ENCODE measurements at regions not wholly inside any gene's neighbourhood (a gene's known extent, or its start where the extent isn't known, plus 50 kb on each side); places are given as distances from the start of the nearest gene placed in this dataset.
A peak's percentile ranks its signal among the peaks of the same experiment; 100 is the strongest.
"Not testable (repeated sequence)": the region's sequence is repeated elsewhere in the genome, so short reads cannot be mapped to it uniquely, and the experiment has no call there.

DNA sequence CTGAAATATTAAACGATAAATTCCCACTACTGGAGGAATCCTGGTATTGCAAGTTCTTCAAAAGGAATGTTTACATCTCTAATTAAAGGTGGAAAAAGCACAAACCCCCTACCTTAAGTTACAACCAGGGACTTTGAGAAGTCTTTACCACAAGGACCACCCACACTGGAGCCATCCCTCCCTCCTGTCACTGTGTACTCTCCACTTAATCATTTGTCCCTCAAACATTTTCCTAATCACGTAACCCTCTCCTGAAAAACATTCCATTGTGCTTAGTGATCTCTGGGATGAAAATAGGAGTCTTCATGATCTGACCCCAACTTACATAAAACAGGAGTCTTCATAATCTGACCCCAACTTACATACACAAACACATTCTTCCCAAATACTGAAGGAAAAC lies 85.7 kb downstream of the SUCLG1 start:
- peak; percentile 38 for DNase-seq (ENCODE audit: low read depth)

DNA sequence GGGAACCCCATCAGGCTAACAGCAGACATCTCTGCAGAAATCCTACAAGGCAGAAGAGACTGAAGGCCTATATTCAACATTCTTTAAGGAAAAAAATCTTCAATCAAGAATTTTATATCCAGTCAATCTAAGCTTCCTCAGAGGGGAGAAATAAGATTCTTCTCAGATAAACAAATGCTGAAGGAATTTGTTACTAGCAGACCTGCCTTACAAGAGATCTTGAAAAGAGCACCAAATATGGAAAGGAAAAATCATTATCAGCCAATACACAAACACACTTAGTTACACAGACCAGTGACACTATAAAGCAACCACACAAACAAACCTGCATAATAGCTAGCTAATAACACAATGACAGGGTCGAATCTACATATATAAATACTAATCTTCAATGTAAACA lies 96.5 kb downstream of the SUCLG1 start:
- DNase-seq (ENCODE audit: low read depth), result no peak

DNA sequence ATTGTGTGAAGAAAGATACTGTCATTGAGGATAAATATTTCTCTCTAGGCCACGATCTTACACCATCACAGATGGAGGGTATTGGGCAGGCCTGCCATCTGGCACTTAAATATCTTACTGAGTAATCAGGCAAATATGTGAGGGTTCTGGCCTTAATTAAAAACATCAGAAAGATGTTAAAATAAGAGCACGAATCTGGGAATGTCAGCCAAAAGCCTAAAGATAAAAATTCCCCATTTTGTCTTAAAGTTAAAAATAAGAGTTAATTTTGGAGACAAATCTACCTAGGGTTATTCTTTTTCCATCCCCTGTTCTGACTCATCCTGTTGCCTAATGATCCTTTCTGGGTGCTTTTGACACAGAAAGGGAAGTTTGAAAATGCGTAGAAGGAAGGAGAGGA lies 121.0 kb downstream of the SUCLG1 start:
- DNase-seq (ENCODE audit: low read depth), result peak; percentile 64

DNA sequence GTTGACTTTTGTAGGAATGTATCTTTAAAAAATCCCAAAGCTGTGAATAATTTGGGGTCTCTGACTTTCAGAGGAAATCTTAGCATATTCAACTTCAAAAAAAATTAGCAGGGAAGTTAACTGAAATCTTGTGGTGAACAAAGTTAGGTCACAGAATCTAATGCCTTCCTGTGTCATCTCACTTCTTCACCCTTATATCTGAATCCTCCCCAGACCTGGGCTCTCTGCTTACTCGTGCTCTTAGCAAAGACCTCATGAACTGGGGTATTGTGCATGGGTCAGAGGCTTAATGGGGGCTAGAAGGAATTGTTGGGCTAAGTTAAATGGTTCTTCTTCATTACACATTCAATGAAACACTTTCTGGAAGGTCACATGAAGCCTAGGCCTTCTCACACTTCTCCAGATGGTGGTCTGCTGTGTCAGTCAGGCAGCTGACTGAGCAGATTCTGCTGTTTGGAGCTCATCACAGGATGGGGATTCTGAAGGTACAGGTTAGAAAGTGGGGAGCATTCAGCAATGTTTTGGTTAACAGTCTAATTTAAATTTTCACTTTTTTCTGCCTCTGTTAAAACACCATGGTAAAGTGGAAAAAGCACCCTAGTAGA lies 131.3 kb downstream of the SUCLG1 start:
- DNase-seq (ENCODE audit: low read depth), result no peak

DNA sequence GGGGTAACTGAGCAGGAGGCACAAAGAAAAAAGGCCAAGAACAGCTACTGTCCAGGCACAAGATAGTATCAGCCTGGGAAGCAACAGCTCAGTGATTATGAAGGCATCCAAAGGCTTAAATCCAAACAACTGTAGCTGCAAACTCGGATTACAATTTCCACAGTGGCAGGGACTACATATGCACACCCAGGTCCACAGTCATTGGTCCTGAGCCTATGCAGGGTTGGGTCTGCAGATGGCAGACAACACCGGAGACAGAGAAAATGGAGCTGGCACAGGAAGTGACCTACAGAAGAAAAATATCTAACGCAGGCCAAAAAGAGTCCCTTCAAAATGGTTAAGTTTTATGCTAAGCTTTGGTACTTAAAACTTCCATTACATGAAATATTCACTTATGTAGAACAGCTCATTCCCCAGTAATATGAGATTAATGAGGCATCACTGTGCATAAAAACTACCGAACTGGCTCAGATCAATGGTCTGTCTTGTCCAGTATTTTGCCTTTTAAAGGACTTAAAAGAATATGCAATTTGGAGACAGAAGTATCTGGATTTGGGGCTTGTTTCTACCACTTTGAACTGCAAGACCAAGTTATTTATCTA lies 132.1 kb downstream of the SUCLG1 start:
- DNase-seq (ENCODE audit: low read depth), result no peak

DNA sequence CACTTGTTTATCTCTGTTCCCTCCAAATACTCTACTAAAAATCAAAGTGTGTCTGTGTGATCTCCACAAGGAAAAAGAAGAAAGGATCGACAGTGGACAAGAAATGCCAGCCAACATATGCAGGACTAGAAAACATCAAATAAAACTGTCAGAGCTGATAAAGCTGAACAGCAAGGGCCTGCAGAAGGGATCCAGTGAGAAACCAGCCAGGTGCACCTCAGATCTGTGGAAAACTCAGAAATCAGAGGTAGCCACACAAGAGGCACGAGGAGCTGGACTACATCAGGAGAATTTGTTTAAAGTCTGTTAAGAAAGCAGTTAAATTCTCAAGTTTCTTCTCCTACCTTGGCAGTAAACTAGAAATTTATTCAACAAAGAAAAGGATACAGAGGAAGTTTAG lies 135.2 kb downstream of the SUCLG1 start:
- DNase-seq (ENCODE audit: low read depth), result no peak

DNA sequence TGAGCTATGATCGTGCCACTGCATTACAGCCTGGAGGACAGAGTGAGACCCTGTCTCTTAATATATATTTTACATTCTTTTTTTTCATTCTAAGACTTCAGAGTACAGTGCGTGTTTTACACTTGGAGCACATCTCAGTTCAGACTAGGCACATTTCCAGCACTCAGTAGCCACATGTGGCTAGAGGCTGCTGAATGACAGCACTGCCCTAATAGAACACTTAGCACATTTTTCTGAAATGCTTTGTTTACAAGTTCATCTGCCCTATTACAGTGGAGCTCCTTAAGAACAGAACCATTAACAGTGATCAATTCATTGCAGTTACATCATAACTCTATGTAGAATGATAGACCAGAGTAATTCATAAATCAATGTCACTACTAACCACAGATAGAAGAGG lies 138.1 kb downstream of the SUCLG1 start:
- DNase-seq (ENCODE audit: low read depth), result no peak

DNA sequence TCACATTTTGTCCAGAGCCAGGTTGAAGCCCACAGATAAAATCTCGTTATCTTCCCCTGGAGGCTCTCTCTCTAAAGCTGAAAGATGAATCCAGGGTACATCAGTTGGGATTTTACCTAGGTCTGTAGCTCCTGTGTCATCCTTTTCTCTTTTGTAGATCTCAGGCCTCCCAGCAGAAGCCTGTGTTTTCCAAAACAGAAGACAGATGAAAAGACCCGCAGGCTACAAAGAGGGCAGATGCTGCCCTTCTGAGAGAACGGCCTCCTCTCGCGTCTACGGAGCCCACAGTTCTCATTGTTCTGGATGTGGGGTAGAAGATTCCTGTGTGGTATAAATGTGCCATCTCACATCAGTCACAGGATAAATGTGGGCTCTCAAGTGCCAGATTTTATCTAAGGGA lies 139.5 kb downstream of the SUCLG1 start:
- no peak for DNase-seq (ENCODE audit: low read depth)

DNA sequence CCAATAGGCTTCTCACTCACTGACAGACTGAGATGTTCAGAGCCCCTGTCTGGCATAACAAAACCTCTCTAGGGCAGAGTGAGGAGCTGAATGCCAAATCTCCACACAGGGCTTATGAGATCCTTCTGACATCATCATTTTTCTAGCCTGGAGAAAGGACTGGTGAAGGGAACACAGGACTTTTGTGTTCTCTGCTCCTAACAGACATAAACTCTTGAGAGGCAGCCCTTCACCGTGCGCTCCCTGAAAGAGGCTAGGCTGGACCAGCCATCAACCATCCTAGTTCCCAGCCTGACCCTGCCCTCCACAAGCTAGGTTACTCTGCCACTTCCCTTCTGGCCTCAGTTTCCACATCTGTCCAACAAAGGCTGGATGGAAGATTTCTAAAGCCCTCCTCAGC lies 141.9 kb downstream of the SUCLG1 start:
- no peak for DNase-seq (ENCODE audit: low read depth)

DNA sequence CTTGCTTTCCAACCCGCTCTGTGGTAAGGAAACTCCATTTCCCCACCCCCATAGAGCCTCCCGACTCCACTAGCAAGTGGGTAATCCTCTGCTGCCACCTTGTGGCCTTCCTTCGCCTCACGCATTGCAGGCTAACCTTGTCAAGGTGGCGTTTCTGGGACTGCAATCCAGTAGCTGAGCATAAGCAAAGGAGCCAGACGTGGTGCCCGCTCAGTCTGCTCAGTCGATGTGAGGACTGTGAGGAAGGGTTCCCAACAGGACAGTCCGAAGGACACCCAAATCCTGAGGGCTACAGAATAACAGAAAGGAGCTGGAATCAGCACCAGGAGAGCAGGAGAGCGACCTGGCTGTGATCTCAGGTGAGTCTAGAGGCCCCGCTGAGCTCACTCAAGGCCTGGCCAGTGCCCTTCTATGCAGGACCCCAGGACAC lies 144.2 kb downstream of the SUCLG1 start:
- DNase-seq (ENCODE audit: low read depth), result peak; percentile 80

DNA sequence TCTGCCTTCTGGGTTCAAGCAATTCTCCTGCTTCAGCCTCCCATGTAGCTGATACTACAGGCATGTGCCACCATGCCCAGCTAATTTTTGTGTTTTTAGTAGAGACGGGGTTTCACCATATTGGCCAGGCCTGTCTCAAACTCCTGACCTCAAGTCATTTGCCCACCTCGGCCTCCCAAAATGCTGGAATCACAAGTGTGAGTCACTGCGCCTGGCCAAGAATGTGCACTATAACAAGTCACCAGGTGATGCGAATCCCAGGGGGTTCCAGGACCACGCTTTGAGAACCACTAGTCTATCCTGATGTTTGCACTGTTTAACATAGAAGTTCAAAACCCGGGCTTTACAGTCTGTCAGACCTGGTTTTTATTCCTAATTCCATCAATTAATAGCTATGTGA lies 144.8 kb downstream of the SUCLG1 start:
- DNase-seq (ENCODE audit: low read depth), result no peak

DNA sequence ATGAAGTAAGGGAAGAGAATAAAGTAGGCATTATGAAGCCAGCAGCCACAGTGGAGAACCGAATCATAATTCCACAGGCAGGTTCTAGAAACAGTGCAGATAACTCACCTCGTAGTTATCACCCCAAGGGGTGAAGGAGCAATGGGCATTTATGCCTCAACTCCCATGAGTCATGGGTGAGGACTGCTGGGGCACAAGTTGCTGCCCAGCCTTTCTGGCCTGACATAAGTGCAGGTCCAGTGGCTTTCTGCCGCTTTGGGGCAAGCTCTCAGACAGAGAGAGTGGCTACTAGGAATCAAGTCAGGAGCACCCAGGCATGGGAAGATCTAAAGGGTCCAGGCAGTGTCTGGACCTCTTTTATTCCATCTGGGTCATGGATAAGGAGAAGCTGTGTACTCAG lies 149.8 kb downstream of the SUCLG1 start:
- DNase-seq (ENCODE audit: low read depth), result no peak

DNA sequence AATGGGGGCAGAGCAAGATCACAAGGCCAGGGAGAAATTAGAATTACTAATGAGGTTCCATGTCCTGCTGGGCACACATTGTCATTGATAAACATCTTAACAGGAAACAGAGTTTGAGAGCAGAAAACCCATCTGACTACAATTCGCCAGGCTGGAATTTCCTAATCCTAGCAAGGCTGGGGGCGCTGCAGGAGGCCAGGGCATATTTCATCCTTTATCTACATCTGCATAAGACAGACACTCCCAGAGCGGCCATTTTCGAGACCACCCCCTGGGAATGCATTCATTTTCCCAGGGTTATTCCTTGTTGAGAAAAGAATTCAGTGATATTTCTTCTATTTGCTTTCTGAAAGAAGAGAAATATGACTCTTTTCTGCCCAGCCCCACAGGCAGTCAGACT lies 152.7 kb downstream of the SUCLG1 start:
- DNase-seq (ENCODE audit: low read depth), result no peak

DNA sequence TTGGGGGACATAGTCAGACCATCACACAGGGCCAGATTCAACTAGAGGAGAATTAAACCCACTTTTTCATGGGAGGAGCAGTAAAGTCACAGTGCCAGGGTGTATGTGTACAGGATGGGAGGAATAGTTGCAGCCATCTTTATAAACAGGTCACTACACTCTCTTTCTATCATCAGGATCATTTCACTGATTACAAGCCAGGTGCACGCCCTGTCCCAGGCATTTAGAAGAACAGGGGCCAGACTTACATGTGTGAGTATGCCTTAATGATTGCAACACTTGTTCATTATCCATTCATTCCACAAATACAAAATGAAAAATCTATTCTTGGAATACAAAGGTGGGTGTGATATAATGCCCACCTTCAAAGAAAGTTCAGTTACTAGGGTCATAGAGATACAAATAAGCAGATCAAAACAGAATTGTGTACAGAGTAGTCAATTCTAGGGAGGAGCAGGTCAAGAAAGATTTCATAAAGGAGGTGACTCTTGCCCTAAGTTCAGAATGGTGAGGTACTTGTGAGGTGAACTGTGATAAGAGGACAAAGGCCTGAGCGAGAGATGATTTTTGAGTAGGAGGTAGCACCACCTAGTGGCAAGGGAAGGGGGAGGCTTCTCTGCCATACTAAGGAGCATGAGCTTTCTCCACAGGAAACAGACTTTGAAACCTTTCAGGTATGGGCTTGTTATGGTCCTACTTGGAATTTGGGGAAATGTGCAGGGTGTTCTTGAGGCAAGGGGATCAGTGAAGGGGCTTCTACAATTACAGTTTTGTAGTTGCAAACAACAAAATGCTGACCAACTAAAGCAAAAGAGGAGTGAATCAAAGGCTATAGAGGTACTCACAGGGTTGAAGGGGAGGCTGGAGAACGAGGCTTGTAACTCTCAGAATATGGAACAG lies 156.3 kb downstream of the SUCLG1 start:
- DNase-seq (ENCODE audit: low read depth), result peak; percentile 51

DNA sequence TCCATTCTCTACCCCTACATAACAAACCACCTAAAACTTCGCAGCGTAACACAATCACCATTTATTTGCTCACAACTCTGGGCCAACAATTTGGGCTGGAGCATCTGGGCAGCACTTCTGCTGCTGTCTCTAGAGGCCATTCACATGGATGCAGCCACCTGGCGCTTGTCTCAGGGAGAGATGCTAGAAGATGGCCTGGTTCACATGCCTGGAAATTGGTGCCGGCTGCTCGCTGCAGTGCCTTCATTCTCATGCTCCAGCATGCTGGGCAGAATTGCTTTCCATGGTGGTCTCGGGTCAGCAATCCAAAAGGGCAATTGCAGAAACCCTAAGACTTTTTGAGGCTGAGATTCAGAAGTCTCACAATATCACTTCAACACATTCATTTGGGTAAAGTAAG lies 157.4 kb downstream of the SUCLG1 start:
- no peak for DNase-seq (ENCODE audit: low read depth)

DNA sequence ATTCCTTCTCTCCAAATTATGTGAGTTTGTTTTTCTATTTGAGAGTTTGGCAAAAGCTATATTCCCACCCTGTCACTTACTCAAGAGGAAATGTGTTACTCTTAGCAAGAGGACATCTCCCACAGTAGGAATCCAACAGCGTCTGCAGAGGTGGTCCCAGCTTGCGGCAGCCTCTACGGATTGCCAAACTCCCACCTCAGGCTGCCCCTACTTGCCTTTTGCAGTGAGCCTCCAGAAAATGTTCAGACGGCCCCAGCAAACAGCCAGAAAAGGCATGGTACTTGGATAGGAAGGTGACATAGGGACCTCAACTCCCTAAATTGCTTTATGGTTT lies 158.4 kb downstream of the SUCLG1 start:
- DNase-seq (ENCODE audit: low read depth), result no peak

DNA sequence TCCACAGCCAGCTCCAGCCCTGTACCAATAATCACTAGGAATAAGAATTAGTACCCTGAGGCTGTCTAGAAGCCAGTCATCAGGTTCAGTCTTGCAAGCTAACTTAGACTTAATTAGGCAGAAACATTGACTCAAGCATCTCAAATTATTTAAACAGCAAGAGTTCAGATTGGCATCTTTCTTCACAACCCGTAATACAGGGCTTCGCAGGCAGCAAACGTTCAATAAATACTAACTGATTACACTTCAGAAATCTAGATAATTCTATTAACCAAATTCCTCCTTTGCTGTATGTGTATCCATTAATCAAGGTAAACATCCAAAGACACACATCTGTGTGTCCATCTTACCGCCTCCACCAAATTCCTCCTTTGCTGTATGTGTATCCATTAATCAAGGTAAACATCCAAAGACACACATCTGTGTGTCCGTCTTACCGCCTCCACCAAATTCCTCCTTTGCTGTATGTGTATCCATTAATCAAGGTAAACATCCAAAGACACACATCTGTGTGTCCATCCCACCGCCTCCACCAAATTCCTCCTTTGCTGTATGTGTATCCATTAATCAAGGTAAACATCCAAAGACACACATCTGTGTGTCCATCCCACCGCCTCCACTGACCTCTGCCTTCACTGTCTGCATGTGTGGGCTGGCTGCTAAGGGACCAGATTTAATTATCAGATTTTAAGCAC lies 158.9 kb downstream of the SUCLG1 start:
- DNase-seq (ENCODE audit: low read depth), result not testable (repeated sequence)

DNA sequence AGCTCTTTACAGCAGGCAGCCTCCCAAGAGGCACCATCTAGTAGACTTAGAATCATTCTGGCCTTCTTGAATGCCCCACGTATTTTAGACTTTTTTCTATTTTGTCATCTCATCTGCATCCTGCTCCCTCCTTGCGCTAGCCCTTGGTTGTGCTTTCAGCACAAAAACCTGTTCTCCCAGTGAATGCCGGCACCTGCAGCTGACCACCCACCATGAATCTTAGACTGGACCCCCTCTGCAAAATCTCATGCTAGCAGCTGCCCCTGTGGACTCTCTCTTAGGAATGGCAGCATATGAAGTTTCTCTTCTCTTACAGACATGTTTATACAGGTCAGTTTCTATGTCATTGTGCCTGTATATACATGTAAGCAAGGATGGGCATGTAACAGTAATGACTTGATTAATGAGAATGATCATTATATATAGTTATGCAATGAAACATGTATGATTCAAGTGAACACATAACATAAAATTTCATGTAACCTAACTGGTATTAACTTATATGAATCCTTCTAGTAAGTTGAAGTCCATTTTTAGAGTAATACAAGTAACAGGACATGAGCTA lies 159.8 kb downstream of the SUCLG1 start:
- DNase-seq (ENCODE audit: low read depth), result no peak

DNA sequence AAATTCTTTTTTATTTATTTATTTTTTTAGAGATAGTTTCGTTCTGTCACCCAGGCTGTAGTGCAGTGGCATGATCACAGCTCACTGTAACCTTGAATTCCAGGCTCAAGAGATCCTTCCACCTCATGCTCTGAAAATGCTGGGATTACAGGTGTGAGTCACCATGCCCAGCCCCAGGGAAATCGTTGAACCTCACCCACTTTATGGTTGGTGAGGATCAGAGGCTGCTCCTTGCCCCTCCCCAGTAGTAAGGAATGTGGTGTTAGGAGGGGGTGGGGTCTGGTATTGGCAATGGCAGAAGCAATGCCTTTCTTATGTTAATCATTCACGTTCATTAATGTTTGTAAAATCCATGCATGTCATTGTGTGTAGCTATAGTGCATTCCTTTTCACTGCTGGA lies 161.9 kb downstream of the SUCLG1 start:
- peak; percentile 88 for DNase-seq (ENCODE audit: low read depth)

DNA sequence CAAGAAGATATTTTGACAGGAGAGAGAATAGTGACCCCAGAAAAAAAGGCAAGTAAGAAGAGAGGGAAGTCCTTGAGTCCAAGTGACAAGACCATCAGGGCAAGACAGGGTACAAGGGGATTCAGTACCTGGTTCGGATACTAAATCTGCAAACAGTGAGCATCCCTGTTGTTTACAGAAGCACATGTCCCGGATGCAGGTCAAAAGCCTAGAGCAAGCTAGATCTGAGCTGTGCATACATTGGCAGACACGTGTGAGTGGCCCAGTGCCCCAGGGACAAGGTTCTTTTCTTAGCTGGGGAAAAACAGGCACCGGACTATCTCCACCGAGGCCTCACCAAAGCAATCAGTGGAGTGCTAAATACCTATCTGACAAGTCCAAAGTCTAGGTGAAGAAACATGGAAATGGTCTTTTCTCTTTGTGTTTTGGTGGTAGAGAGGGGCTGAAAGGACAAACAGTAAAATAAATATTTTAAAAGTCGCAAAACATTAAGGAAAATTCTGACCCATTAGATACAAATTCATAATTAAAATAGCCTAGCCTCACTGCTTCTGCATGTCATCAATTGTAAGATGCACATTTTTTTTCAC lies 165.2 kb downstream of the SUCLG1 start:
- DNase-seq (ENCODE audit: low read depth), result no peak

DNA sequence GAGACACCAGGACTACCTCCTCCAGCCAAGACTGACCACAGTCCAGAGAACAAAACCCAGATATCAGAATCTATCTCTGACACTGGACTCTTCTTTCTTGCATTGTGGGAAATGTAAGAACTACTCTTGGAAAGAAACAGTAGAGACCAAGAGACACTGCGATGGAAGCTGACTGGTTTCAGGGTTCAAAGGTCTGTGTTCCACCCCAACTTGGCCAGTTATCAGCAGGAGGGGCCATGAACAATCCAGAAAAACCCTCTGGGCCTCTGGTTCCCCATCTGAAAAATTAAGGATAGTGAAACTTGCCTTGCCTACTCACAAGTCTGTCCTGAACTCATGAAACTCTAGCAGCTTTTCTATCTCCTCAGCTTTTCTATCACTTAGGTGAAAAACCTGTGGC lies 166.5 kb downstream of the SUCLG1 start:
- no peak for DNase-seq (ENCODE audit: low read depth)

DNA sequence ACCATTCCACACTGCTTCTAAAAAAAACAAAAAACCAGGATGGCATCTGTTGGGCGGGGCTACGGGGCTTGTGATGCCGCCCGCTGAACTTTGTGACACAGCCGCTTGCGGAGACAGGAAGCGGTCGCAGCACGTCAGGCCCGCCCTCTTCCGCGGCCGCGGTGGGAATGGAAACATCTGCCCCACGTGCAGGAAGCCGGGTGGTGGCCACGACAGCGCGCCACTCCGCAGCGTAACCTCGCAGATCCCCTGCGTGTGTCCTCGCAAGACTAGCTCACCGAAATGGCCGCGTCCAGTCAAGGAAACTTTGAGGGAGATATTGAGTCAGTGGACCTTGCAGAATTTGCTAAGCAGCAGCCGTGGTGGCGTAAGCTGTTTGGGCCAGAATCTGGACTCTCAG lies 168.5 kb downstream of the SUCLG1 start:
- DNase-seq (ENCODE audit: low read depth), result no peak

Data from HS-27A (cell line).